Stomach (tissue), 4 donors: ENCODE measurements at regions not wholly inside any gene's neighbourhood (a gene's known extent, or its start where the extent isn't known, plus 50 kb on each side); places are given as distances from the start of the nearest gene placed in this dataset.

Experiments
- POLR2A ChIP-seq, 4 donors: fragments of 450-650 bp; IDR thresholded peaks; one replicate each; pipeline ENCODE4 v1.6.1; 2016; ENCODE audit warnings: antibody characterized with exemption in 4 of 4, control low read depth in 2 of 4, mild to moderate bottlenecking in 1 of 4, moderate library complexity in 1 of 4
- TF ChIP-seq, protein P1 (sequence below), 7 experiments: fragments of 450-650 bp in 4 of 7; fragments of 200-600 bp in 3 of 7; sonication (generic) in 3 of 7; IDR thresholded peaks; one replicate each; pipeline ENCODE4 v1.5.1; 2016 to 2019; ENCODE audit warnings: antibody characterized with exemption in 7 of 7, control low read depth in 2 of 7, mild to moderate bottlenecking in 1 of 7

DNA sequence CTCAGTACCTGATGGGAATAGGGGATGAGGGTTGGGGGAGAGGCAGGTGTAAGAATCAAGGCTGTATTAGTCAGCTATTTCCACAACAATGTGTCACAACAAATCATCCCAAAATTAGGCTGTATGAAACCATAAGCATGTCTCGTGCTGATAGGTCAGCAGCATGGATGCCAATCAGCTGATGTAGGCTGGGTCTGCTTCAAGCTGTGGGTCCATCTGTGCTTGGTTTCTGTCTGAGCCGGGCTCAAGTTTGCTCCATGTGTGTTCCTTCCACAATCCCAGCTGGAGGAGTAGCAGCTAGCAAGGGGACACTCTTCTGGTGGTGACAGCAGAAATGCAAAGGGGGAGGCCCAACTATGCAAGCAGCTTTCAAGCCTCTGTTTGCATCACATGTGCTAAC, 97.9 kb upstream of the ZNF746 start:
- TF ChIP-seq POLR2A (IDR thresholded peaks at IDR 0.05): no peak
- TF ChIP-seq, protein P1, sequence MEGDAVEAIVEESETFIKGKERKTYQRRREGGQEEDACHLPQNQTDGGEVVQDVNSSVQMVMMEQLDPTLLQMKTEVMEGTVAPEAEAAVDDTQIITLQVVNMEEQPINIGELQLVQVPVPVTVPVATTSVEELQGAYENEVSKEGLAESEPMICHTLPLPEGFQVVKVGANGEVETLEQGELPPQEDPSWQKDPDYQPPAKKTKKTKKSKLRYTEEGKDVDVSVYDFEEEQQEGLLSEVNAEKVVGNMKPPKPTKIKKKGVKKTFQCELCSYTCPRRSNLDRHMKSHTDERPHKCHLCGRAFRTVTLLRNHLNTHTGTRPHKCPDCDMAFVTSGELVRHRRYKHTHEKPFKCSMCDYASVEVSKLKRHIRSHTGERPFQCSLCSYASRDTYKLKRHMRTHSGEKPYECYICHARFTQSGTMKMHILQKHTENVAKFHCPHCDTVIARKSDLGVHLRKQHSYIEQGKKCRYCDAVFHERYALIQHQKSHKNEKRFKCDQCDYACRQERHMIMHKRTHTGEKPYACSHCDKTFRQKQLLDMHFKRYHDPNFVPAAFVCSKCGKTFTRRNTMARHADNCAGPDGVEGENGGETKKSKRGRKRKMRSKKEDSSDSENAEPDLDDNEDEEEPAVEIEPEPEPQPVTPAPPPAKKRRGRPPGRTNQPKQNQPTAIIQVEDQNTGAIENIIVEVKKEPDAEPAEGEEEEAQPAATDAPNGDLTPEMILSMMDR (IDR thresholded peaks at IDR 0.05): no peak
